ENCODE measurements at regions not wholly inside any gene's neighbourhood (a gene's known extent, or its start where the extent isn't known, plus 50 kb on each side); places are given as distances from the start of the nearest gene placed in this dataset.

DNA sequence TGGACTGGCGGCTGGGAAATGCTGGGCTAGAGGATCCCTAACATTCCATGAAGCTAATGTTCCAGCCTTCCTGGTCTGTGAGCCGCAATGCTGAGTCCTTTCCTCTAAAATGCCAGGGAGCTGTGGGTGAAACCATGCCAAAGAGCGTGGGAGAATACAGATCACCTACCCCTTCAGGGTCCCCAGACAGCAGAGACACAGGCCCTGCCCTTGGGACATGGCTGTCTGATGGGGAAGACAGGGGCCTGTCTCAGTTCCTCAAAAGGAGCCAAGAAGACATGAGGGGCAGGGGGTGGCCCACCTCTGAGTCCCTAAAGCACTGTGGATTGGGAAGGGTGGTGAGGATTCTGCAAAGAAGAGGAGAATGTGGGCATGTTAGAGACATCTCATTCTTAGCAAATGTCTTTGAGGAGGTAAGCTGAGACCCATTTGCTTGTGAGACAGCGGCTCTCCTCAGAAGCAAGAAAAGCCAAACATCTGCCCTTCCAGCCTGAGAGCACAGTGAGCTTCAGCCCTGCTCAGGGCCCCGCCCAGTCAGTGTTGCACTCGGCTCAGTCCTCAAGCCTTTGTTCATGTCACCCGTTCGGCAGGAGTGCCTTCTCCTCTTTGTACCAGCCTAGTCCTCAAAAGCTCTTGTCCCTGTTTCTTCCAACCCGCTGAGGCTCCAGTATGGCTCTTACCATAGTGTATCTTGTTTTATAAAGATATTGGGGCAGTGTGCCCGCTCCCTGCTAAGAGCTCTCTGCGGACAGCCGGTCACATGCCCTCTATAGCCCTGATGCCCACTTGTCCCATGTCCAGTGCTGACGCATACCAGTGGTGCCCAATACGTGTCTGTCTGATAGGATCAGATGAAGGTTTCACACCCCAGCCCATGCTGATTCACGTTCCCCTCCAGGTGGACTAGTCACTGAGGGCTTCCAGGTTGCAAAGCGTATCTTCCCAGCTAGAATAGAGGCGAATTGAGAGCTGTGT is 286.2 kb downstream of the CYP26B1 start:
- no peak for TF ChIP-seq CTCF (IDR thresholded peaks at IDR 0.05; ENCODE audit: borderline replicate concordance, control extremely low read depth, extremely low read depth, insufficient read depth, missing control alignments)
- no peak for DNase-seq (ENCODE audit: low spot score)
- in situ Hi-C loops (cut with MboI; ENCODE audit: low sequenced_read_pairs, unreplicated experiment), result no loop called here

GRCh38 chr2:71860381-71860926 is 287.2 kb downstream of the CYP26B1 start:
- no peak for DNase-seq (ENCODE audit: low spot score)
- in situ Hi-C loops (cut with MboI; ENCODE audit: low sequenced_read_pairs, unreplicated experiment), result no loop called here
- TF ChIP-seq CTCF (IDR thresholded peaks at IDR 0.05; ENCODE audit: borderline replicate concordance, control extremely low read depth, extremely low read depth, insufficient read depth, missing control alignments), result no peak

- no peak for DNase-seq (ENCODE audit: low spot score)
- no peak for TF ChIP-seq CTCF (IDR thresholded peaks at IDR 0.05; ENCODE audit: borderline replicate concordance, control extremely low read depth, extremely low read depth, insufficient read depth, missing control alignments)
- in situ Hi-C loops (cut with MboI; ENCODE audit: low sequenced_read_pairs, unreplicated experiment), result no loop called here
Measured at GRCh38 chr2:71859211-71859847, 288.3 kb downstream of the CYP26B1 start.

- no peak for DNase-seq (ENCODE audit: low spot score)
- in situ Hi-C loops (cut with MboI; ENCODE audit: low sequenced_read_pairs, unreplicated experiment), result no loop called here
- no peak for TF ChIP-seq CTCF (IDR thresholded peaks at IDR 0.05; ENCODE audit: borderline replicate concordance, control extremely low read depth, extremely low read depth, insufficient read depth, missing control alignments)
Measured at GRCh38 chr2:71858071-71858470, 289.6 kb downstream of the CYP26B1 start.

- no peak for DNase-seq (ENCODE audit: low spot score)
- TF ChIP-seq CTCF (IDR thresholded peaks at IDR 0.05; ENCODE audit: borderline replicate concordance, control extremely low read depth, extremely low read depth, insufficient read depth, missing control alignments), result no peak
- in situ Hi-C loops (cut with MboI; ENCODE audit: low sequenced_read_pairs, unreplicated experiment), result no loop called here
Measured at GRCh38 chr2:71857636-71858035, 290.0 kb downstream of the CYP26B1 start.

DNA sequence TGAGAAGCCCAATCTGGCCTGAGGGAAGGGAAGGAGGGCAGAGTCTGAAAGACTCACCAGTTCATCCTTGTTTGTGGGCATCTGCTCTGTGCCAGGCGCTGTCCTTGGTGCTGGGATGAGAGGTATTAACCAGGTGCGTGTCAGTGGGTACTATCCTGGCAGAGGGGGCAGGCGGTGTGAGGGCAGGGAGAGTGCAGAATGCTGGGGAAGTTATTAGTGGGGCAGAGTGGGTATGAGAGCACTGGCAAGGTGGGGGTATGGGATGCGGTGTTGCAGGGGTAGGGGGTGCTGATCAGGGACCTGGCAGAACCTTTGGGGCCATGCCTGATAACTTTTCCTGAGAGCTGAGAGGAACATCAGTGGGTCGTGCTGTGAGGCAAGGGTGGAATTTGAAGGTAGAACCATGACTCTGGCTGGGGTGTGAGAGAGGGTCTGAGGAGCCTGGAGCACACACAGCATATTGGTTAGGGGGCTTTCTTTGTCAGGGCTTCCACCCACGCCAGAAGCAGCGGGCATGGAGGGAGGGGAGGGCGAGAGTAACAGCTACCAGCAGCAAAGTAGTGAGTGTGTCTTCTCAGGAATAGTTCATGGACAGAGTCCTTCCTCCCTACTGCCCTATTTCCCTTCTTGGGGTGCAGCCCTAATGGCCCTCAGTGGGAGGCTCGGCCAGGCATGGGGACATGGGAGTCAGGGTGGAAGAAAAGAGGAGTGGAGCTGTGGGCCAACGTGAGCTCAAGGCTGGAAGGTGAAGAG is 290.7 kb downstream of the CYP26B1 start:
- DNase-seq (ENCODE audit: low spot score), result no peak
- in situ Hi-C loops (cut with MboI; ENCODE audit: low sequenced_read_pairs, unreplicated experiment), result no loop called here
- no peak for TF ChIP-seq CTCF (IDR thresholded peaks at IDR 0.05; ENCODE audit: borderline replicate concordance, control extremely low read depth, extremely low read depth, insufficient read depth, missing control alignments)

Data from GM13976 (cell line).